ENCODE measurements at regions not wholly inside any gene's neighbourhood (a gene's known extent, or its start where the extent isn't known, plus 50 kb on each side); places are given as distances from the start of the nearest gene placed in this dataset.

DNA sequence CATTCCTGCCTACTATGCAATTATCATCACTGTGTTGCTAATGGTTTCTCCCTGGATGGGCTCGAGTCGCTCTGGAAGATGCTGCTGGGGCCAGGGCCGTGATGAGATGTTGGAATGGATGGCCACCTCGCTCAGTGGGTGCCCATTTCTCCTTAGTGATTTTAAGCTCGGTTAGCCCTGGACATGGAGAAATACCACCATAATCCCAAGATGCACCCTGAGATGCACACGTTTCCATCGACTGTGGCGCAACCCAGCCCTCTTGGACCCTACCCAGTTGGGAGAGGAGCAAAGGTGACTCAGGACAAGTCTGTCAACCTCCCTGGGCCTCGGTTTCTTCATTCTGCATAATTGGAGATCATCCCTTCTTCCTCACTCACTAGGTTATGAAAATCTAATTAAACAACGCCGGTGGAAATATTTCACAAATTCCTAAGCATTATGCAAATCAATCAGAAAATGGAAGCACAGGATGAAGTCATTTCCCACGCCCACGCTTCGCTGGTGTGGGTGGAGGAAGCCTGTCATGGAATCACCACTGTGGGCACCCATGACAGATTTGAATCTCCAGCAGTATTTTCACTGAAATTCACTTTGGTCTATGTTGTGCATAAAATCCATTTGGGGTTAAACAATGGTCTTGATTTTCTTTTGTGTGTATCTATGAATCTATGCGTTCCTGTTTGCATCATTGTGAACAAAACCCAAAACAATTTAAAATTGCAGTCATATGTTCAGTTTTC, 195.2 kb downstream of the AXIN2 start:
- TF ChIP-seq, protein P1, sequence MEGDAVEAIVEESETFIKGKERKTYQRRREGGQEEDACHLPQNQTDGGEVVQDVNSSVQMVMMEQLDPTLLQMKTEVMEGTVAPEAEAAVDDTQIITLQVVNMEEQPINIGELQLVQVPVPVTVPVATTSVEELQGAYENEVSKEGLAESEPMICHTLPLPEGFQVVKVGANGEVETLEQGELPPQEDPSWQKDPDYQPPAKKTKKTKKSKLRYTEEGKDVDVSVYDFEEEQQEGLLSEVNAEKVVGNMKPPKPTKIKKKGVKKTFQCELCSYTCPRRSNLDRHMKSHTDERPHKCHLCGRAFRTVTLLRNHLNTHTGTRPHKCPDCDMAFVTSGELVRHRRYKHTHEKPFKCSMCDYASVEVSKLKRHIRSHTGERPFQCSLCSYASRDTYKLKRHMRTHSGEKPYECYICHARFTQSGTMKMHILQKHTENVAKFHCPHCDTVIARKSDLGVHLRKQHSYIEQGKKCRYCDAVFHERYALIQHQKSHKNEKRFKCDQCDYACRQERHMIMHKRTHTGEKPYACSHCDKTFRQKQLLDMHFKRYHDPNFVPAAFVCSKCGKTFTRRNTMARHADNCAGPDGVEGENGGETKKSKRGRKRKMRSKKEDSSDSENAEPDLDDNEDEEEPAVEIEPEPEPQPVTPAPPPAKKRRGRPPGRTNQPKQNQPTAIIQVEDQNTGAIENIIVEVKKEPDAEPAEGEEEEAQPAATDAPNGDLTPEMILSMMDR (conservative IDR thresholded peaks at IDR 0.05 in 1 of 2, IDR thresholded peaks at IDR 0.05 in 1 of 2; ENCODE audit: low read depth in 1 of 2, low read length in 2 of 2), result no peak
- TF ChIP-seq EZH2 (IDR thresholded peaks at IDR 0.05; ENCODE audit: low read length, missing control alignments), result no peak

Measured in fibroblast of lung (primary cell).